T-helper 2 cell treated with Interferon-gamma antibody and Interleukin-4, amounts not matched to agents 100 ng/mL and 5 ng/mL, for 36 hours (primary cell): ENCODE measurements at regions not wholly inside any gene's neighbourhood (a gene's known extent, or its start where the extent isn't known, plus 50 kb on each side); places are given as distances from the start of the nearest gene placed in this dataset.

Experiments used
- intact Hi-C: fragments of 100-400 bp; cut with micrococcal nuclease; formaldehyde crosslinking; loops from one replicate; pipeline ENCODE4 v1.15.1; 2023

- intact Hi-C loops, result no loop called here
Observed at GRCh38 chr2:217103752-217104545, 244.1 kb upstream of the TNP1 start.

DNA sequence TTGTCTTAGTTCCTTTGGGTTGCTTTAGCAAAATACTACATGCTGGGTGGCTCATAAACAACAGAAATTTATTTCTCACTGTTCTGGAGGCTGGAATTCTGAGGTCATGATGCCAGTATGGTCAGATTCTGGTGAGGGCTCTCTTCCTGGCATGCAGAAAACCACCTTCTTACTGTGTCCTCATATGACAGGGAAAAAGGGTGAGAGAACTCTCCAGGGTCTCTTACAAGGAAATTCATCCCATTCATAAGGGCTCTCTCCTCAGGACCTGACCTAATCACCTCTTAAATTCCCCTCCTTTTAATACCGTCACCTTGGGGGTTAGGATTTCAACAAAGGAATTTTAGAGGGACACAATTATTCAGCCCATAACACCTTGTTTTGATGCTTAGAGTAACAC lies 243.1 kb upstream of the TNP1 start:
- intact Hi-C loops, result no loop called here

GRCh38 chr2:217101972-217102371 lies 242.1 kb upstream of the TNP1 start:
- intact Hi-C loops, result no loop called here

- intact Hi-C loops, result no loop called here
Observed at GRCh38 chr2:217099561-217099960, 239.7 kb upstream of the TNP1 start.

DNA sequence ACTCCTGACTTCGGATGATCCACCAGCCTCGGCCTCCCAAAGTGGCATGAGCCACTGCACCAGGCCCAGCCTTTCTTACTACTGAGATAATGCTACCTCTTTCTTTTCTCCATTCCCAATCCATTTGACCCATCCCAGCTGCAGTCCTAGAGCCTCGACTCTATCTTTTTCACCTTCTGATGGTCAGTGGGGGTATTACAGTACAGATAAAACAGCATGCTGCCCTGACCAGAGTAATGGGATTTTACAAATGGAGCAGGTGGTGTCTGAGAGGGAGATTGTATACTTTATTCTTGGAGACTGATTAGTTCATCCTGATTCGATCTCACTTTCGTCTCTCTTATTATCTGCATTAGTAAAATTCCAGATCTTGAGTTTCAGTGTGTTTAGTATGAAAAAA lies 238.6 kb upstream of the TNP1 start:
- intact Hi-C loops, result no loop called here

GRCh38 chr2:217097346-217097745 lies 237.5 kb upstream of the TNP1 start:
- intact Hi-C loops, result no loop called here

DNA sequence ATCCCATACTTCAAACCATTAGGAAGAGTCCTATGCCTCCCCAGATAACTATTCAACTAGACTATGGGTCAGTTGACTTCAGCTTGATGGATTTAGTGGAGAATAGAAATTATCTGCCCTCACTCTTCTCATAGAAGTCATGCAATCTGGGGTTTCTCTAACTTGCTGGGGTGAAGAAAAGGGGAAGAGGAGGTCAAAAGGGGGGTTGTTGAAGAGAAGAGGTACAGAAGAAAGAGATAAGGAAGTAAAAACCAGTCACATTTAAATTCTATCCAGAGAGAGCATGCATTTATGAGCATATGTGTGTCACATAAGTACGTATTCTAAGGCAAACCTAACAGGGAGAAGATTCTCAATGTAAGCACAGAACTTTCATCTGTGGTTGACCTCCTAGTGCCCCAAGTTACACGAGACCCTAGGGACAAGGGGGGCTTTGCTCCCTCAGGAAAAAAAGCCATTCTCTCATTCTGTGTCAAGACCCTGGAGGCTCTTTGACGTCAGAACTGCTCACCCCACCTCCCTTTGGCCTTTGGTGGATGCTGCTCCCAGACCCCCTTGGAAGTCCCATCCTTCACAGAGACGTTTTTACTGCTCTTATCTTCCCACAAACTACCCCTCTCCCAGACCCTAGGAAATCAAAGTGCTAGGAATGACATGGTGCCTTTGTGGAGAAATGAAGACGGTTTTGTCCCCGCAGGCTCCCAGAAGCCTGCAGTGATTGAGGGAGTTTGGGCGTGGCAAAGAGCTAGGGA lies 236.8 kb upstream of the TNP1 start:
- intact Hi-C loops, result no loop called here

GRCh38 chr2:217095511-217096205 lies 235.8 kb upstream of the TNP1 start:
- intact Hi-C loops, result no loop called here

- intact Hi-C loops, result no loop called here
Observed at GRCh38 chr2:217092710-217093379, 233.0 kb upstream of the TNP1 start.

DNA sequence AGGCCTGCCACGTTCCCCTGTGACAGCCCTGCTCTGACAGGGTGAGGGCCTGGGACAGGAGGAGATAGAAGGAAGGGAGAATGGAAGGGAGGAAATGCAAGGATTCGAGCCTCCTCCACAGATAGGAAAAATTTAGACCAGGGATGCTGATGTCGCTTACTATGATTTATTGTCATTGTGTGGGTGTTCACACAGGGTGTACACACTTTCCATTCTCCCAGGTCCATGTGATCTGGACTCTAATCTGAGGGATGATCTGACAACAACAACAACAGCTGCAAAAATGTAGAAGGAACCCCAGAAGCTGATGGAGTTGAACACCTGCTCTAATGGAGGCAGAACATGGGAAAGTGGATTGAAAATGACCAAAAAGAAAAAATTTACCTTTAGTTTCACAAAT lies 231.7 kb upstream of the TNP1 start:
- intact Hi-C loops, result no loop called here

GRCh38 chr2:217090884-217091283 lies 231.0 kb upstream of the TNP1 start:
- intact Hi-C loops, result no loop called here

DNA sequence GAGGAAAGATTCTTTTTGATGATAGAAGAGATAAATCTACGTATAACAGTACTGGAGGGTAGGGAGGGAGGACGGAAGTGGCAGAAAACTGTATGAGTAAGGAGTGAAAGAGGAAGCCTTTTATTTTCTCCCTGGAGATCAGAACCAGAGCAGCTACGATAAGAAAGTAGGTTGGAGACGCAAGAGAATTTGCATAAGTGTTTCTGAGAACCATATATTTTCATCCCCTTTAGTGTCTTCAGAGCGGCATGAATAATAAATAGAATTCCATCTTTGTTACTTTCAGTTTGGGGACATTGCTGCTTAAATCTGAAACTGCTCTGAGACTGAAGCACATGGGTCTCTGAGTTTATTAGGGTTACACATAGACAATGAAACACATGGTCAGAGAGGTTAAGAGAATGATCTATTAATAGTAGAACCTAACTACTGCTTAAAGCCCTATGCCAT lies 230.2 kb upstream of the TNP1 start:
- intact Hi-C loops, result no loop called here

DNA sequence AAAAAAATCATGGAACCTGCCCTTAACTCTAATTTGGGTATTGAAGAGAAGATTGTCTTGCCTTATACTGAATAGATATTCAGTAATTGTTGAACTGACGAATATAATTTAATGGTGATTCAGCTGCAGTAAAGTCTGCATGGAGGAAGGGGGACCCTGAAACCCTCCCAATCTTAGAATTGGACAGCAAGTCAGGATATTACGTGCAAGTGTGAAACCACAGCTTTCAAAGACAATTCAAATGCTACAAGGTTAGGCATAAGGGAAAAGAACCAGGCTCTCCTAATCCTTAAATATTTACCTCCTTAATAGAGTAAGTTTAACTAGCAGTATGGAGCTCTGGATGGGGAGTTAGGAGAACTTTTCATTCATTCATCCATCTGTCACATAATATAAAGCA lies 226.9 kb upstream of the TNP1 start:
- intact Hi-C loops, result no loop called here

GRCh38 chr2:217086038-217086522 lies 226.2 kb upstream of the TNP1 start:
- intact Hi-C loops, result no loop called here

GRCh38 chr2:217085543-217085942 lies 225.7 kb upstream of the TNP1 start:
- intact Hi-C loops, result no loop called here

GRCh38 chr2:217081799-217082198 lies 221.9 kb upstream of the TNP1 start:
- intact Hi-C loops, result no loop called here

DNA sequence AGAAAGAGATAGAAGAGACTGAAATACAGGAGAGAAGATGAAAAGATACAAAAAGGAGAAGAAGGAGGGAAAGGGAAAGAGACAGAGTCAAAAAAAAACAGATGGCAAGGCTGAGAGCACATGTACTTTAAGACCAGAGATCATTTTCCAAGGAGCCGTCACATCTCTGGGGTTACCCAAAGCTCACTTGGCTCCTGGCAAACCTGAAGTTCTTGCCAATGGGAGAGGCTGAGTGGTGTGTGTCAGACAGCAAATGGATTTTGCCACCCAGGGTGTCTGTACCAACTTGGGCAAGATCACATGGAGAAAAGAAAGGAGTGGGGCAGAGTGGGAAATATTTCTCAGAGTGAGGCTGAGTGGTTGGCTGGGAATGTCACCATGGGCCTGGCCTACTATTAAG lies 219.3 kb upstream of the TNP1 start:
- intact Hi-C loops, result no loop called here

- intact Hi-C loops, result no loop called here
Observed at GRCh38 chr2:217077831-217078407, 218.1 kb upstream of the TNP1 start.

- intact Hi-C loops, result no loop called here
Observed at GRCh38 chr2:217076657-217077232, 216.9 kb upstream of the TNP1 start.

DNA sequence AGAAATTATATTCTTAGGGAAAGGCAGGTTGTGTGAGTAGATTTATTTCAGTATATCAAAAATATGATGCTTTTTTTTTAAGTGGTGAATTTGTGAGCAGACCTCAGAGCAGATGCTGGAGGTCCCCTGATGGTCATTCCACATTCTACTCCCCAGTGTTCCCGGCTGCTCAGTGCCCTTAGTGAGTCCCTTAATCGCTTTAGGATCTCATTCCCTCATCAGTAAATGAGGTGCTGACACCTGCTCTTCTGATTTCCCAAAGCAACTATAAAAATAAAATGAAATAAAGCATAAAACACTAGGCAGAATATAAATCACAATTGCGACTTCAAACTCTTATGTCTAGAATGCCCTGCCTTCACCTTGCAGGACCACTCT lies 216.2 kb upstream of the TNP1 start:
- intact Hi-C loops, result no loop called here
